Activated B cell treated with CpG ODN at 0.5 μM for 24 hours (primary cell): ENCODE measurements at regions not wholly inside any gene's neighbourhood (a gene's known extent, or its start where the extent isn't known, plus 50 kb on each side); places are given as distances from the start of the nearest gene placed in this dataset.

Source experiments
- ATAC-seq: fragments of 200-7000 bp; cut with Tn5 transposase; one replicate; pipeline ENCODE4 v1.10.0; 2021; ENCODE audit warnings: low read depth, mild to moderate bottlenecking, moderate library complexity
- CTCF ChIA-PET: fragments of 350-600 bp; sonication (Branson Sonifier 250); formaldehyde crosslinking; loops from one replicate; lab custom pipeline; 2021; ENCODE audit warnings: antibody characterized with exemption; lab: Charles Lee
- POLR2A ChIA-PET: fragments of 350-600 bp; sonication (Branson Sonifier 250); formaldehyde crosslinking; loops from one replicate; lab custom pipeline; 2021; ENCODE audit warnings: antibody characterized with exemption; lab: Charles Lee
- DNase-seq: peaks from one replicate; pipeline ENCODE4 v3.0.0; 2022
- H3K27ac Mint-ChIP-seq: one replicate; pipeline ENCODE4 v1.8.0; 2020; ENCODE audit warnings: mixed read lengths
- H3K27me3 Mint-ChIP-seq: one replicate; pipeline ENCODE4 v1.8.0; 2021; ENCODE audit warnings: mixed read lengths
- H3K36me3 Mint-ChIP-seq: one replicate; pipeline ENCODE4 v1.8.0; 2021; ENCODE audit warnings: low read depth, mixed read lengths
- H3K4me1 Mint-ChIP-seq: one replicate; pipeline ENCODE4 v1.8.0; 2021; ENCODE audit warnings: mixed read lengths
- H3K4me3 Mint-ChIP-seq: one replicate; pipeline ENCODE4 v1.8.0; 2020; ENCODE audit warnings: mild to moderate bottlenecking, mixed read lengths
- H3K9me3 Mint-ChIP-seq: one replicate; pipeline ENCODE4 v1.8.0; 2020; ENCODE audit warnings: mixed read lengths
- CTCF ChIP-seq: fragments of 200-600 bp; IDR thresholded peaks from one replicate; pipeline ENCODE4 v1.8.0; 2022; ENCODE audit warnings: antibody characterized with exemption, mild to moderate bottlenecking
- intact Hi-C: fragments of 100-400 bp; cut with micrococcal nuclease; formaldehyde crosslinking; loops from one replicate; pipeline ENCODE4 v1.15.1; 2024

GRCh38 chr2:228548230-228548629 is 366.7 kb upstream of the SPHKAP start:
- ChIA-PET CTCF (no interaction called here), POLR2A (no interaction called here)
- Mint-ChIP-seq H3K4me3 (no peak overlapping the region), H3K9me3 (peaks cover 15% of the 10 kb centered on the region), H3K36me3 (no peaks in the 10 kb centered on the region), H3K4me1 (no peaks in the 10 kb centered on the region), H3K27me3 (no peaks in the 10 kb centered on the region), H3K27ac (no peak overlapping the region)
- DNase-seq = no peak
- intact Hi-C loops = no loop called here
- TF ChIP-seq CTCF = no peak
- no peak for ATAC-seq

- Mint-ChIP-seq H3K4me1 (no peaks in the 10 kb centered on the region), H3K9me3 (peaks cover 15% of the 10 kb centered on the region), H3K27me3 (no peaks in the 10 kb centered on the region), H3K27ac (no peak overlapping the region), H3K36me3 (no peaks in the 10 kb centered on the region), H3K4me3 (no peak overlapping the region)
- ChIA-PET CTCF (no interaction called here), POLR2A (no interaction called here)
- TF ChIP-seq CTCF = no peak
- no peak for ATAC-seq
- intact Hi-C loops = no loop called here
- DNase-seq = no peak
These were observed 364.3 kb upstream of the SPHKAP start for GRCh38 chr2:228545748-228546145.

GRCh38 chr2:228545041-228545747 is 363.7 kb upstream of the SPHKAP start:
- no peak for DNase-seq
- intact Hi-C loops = no loop called here
- CTCF ChIA-PET = no interaction called here
- H3K27ac Mint-ChIP-seq = no peak overlapping the region
- ATAC-seq = no peak
- peaks cover 12% of the 10 kb centered on the region for H3K9me3 Mint-ChIP-seq
- H3K4me1 Mint-ChIP-seq = no peaks in the 10 kb centered on the region
- POLR2A ChIA-PET = no interaction called here
- H3K27me3 Mint-ChIP-seq = no peaks in the 10 kb centered on the region
- H3K36me3 Mint-ChIP-seq = no peaks in the 10 kb centered on the region
- H3K4me3 Mint-ChIP-seq = no peak overlapping the region
- TF ChIP-seq CTCF = no peak

- CTCF ChIA-PET = no interaction called here
- H3K27me3 Mint-ChIP-seq = no peaks in the 10 kb centered on the region
- POLR2A ChIA-PET = no interaction called here
These were observed 361.6 kb upstream of the SPHKAP start for GRCh38 chr2:228543117-228543516.

GRCh38 chr2:228542277-228542676 is 360.8 kb upstream of the SPHKAP start:
- ChIA-PET POLR2A (no interaction called here), CTCF (no interaction called here)
- Mint-ChIP-seq H3K27ac (no peak overlapping the region), H3K36me3 (no peaks in the 10 kb centered on the region), H3K9me3 (peaks cover 4% of the 10 kb centered on the region), H3K4me1 (no peaks in the 10 kb centered on the region), H3K4me3 (no peak overlapping the region), H3K27me3 (no peaks in the 10 kb centered on the region)
- intact Hi-C loops = no loop called here
- ATAC-seq (no peak), DNase-seq (no peak)
- no peak for TF ChIP-seq CTCF

More at GRCh38 chr2:228543117-228543516, 361.6 kb upstream of the SPHKAP start:
- intact Hi-C loops = no loop called here
- Mint-ChIP-seq H3K4me1 (no peaks in the 10 kb centered on the region), H3K27ac (no peak overlapping the region), H3K9me3 (peaks cover 6% of the 10 kb centered on the region), H3K4me3 (no peak overlapping the region), H3K36me3 (no peaks in the 10 kb centered on the region)
- no peak for DNase-seq
- no peak for ATAC-seq
- no peak for TF ChIP-seq CTCF
